HepG2 (cell line): ENCODE measurements at regions not wholly inside any gene's neighbourhood (a gene's known extent, or its start where the extent isn't known, plus 50 kb on each side); places are given as distances from the start of the nearest gene placed in this dataset.

Experiments used
- FOXJ3 ChIP-seq: sonication (generic); formaldehyde crosslinking; IDR thresholded peaks from 2 replicates; pipeline ENCODE4 v1.4.0; 2020; ENCODE audit warnings: missing genetic modification reagents, mild to moderate bottlenecking, borderline replicate concordance
- MTF1 ChIP-seq: sonication (generic); formaldehyde crosslinking; IDR thresholded peaks from 2 replicates; pipeline ENCODE4 v1.5.0; 2020; ENCODE audit warnings: missing genetic modification reagents
- MZF1 ChIP-seq: sonication (generic); formaldehyde crosslinking; IDR thresholded peaks from 2 replicates; pipeline ENCODE4 v1.8.1; 2023; ENCODE audit warnings: mild to moderate bottlenecking, missing genetic modification reagents, borderline replicate concordance
- NFAT5 ChIP-seq: sonication (generic); formaldehyde crosslinking; IDR thresholded peaks from 2 replicates; pipeline ENCODE4 v1.4.0; 2020; ENCODE audit warnings: missing genetic modification reagents
- PCBP2 ChIP-seq: fragments of 200-400 bp; formaldehyde crosslinking; optimal IDR thresholded peaks from 2 replicates; pipeline ENCODE3; 2018; ENCODE audit warnings: low read length, low read depth; ENCODE audit not compliant: poor library complexity, severe bottlenecking
- PLRG1 ChIP-seq: fragments of 450-650 bp; conservative IDR thresholded peaks from 2 replicates; pipeline ENCODE4 v1.6.1; 2016
- SETDB1 ChIP-seq: sonication (generic); formaldehyde crosslinking; IDR thresholded peaks from 2 replicates; pipeline ENCODE4 v1.5.1; 2020; ENCODE audit warnings: missing genetic modification reagents, mild to moderate bottlenecking, borderline replicate concordance
- THAP9 ChIP-seq: sonication (generic); formaldehyde crosslinking; IDR thresholded peaks from 2 replicates; pipeline ENCODE4; 2020; ENCODE audit warnings: missing genetic modification reagents, mild to moderate bottlenecking, borderline replicate concordance
- ZBTB42 ChIP-seq: sonication (generic); formaldehyde crosslinking; IDR thresholded peaks from 2 replicates; pipeline ENCODE4 v1.5.0; 2020; ENCODE audit warnings: mild to moderate bottlenecking, missing genetic modification reagents
- ZNF180 ChIP-seq: sonication (generic); formaldehyde crosslinking; IDR thresholded peaks from 2 replicates; pipeline ENCODE4 v1.4.0; 2020; ENCODE audit warnings: low read depth, missing genetic modification reagents, borderline replicate concordance
- ZNF441 ChIP-seq: sonication (generic); formaldehyde crosslinking; IDR thresholded peaks from 2 replicates; pipeline ENCODE4 v1.7.0; 2021; ENCODE audit warnings: missing genetic modification reagents, borderline replicate concordance
- ZNF446 ChIP-seq: sonication (generic); formaldehyde crosslinking; IDR thresholded peaks from 2 replicates; pipeline ENCODE4 v1.5.0; 2020; ENCODE audit warnings: mild to moderate bottlenecking, missing genetic modification reagents
- ZNF761 ChIP-seq: sonication (generic); formaldehyde crosslinking; conservative IDR thresholded peaks from 2 replicates; pipeline ENCODE4 v1.4.0; 2020; ENCODE audit warnings: mild to moderate bottlenecking, missing genetic modification reagents
- ZSCAN5A ChIP-seq: sonication (generic); formaldehyde crosslinking; IDR thresholded peaks from 2 replicates; pipeline ENCODE4 v1.8.0; 2022; ENCODE audit warnings: mild to moderate bottlenecking, missing genetic modification reagents, borderline replicate concordance
- ZZZ3 ChIP-seq: sonication (generic); formaldehyde crosslinking; IDR thresholded peaks from 2 replicates; pipeline ENCODE4 v1.4.0; 2020; ENCODE audit warnings: missing genetic modification reagents, mild to moderate bottlenecking, borderline replicate concordance
- TF ChIP-seq, protein P1 (sequence below): sonication (generic); formaldehyde crosslinking; IDR thresholded peaks from 2 replicates; pipeline ENCODE4 v1.9.0; 2022; ENCODE audit warnings: missing genetic modification reagents, mild to moderate bottlenecking, borderline replicate concordance

- no peak for TF ChIP-seq THAP9 (CRISPR knock-in tag)
- TF ChIP-seq ZSCAN5A (CRISPR knock-in tag), result no peak
- TF ChIP-seq ZBTB42, result no peak
- no peak for TF ChIP-seq ZNF441 (CRISPR knock-in tag)
- no peak for TF ChIP-seq PLRG1
- TF ChIP-seq ZNF761 (CRISPR knock-in tag), result no peak; the same call in 1 of the 2 replicates
- no peak for TF ChIP-seq NFAT5 (CRISPR knock-in tag)
- no peak for TF ChIP-seq MTF1 (CRISPR knock-in tag)
- TF ChIP-seq, protein P1, sequence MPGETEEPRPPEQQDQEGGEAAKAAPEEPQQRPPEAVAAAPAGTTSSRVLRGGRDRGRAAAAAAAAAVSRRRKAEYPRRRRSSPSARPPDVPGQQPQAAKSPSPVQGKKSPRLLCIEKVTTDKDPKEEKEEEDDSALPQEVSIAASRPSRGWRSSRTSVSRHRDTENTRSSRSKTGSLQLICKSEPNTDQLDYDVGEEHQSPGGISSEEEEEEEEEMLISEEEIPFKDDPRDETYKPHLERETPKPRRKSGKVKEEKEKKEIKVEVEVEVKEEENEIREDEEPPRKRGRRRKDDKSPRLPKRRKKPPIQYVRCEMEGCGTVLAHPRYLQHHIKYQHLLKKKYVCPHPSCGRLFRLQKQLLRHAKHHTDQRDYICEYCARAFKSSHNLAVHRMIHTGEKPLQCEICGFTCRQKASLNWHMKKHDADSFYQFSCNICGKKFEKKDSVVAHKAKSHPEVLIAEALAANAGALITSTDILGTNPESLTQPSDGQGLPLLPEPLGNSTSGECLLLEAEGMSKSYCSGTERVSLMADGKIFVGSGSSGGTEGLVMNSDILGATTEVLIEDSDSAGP (CRISPR knock-in tag), result no peak; the same call in 1 of the 2 replicates
- no peak for TF ChIP-seq PCBP2
- peak; percentile 95 for TF ChIP-seq FOXJ3 (CRISPR knock-in tag)
- no peak for TF ChIP-seq ZNF446 (CRISPR knock-in tag)
- TF ChIP-seq ZNF180 (CRISPR knock-in tag), result no peak
- no peak for TF ChIP-seq SETDB1
- TF ChIP-seq MZF1, result no peak
- TF ChIP-seq ZZZ3, result no peak
These were observed 441.4 kb downstream of the RPS6KC1 start (continued) for GRCh38 chr1:213492161-213493041.
